RWPE1 (cell line): ENCODE measurements at regions not wholly inside any gene's neighbourhood (a gene's known extent, or its start where the extent isn't known, plus 50 kb on each side); places are given as distances from the start of the nearest gene placed in this dataset.

Experiments used
- CTCF ChIA-PET: fragments of 350-600 bp; sonication (Branson Sonifier 250); formaldehyde crosslinking; extraction: SDS; loops from one replicate; lab custom pipeline; 2021; lab: Yijun Ruan, JAX
- POLR2A ChIA-PET: fragments of 400-600 bp; formaldehyde crosslinking; extraction: SDS; loops from one replicate; lab custom pipeline; 2020; ENCODE audit warnings: antibody characterized with exemption; ENCODE audit not compliant: low non-redundant PET; lab: Yijun Ruan, JAX
- DNase-seq: peaks from one replicate; pipeline ENCODE4 v3.0.0; 2012; ENCODE audit warnings: low spot score
- H3K27ac ChIP-seq: fragments of 450-650 bp; 2 replicates; pipeline ENCODE4 v1.5.1; 2017
- TF ChIP-seq, protein P1 (sequence below): fragments of 450-650 bp; conservative IDR thresholded peaks from 2 replicates; pipeline ENCODE4 v1.5.1; 2017; ENCODE audit warnings: low read depth, mild to moderate bottlenecking

DNA sequence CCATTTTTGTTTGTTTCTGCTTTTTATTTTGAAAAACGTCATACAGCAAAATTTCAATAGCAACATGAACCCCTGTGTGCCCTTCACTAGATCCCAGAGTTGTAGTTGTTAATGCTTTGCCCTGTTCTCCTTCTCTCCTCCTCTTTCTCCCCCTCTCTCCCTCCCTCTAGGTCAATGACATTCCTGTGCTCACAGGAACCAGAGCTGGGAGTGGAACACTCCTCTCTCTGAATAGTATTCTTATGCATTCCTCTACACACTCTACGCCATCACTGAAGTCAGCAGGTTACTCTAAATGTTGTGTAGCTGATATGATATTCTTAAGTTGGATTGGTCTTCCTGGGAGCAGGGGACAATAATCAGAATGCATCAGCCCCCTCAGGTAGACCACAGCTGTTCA is 243.4 kb downstream of the SYK start:
- no peak overlapping the region for H3K27ac ChIP-seq
- CTCF ChIA-PET, result interaction anchor here (0.7 to 0.9 kb wide), 2 partner anchors 15 to 378 kb away, joined by 3 read pairs; partner anchors contain the start of gene NFIL3
- no peak for DNase-seq
- POLR2A ChIA-PET, result no interaction called here
- TF ChIP-seq, protein P1, sequence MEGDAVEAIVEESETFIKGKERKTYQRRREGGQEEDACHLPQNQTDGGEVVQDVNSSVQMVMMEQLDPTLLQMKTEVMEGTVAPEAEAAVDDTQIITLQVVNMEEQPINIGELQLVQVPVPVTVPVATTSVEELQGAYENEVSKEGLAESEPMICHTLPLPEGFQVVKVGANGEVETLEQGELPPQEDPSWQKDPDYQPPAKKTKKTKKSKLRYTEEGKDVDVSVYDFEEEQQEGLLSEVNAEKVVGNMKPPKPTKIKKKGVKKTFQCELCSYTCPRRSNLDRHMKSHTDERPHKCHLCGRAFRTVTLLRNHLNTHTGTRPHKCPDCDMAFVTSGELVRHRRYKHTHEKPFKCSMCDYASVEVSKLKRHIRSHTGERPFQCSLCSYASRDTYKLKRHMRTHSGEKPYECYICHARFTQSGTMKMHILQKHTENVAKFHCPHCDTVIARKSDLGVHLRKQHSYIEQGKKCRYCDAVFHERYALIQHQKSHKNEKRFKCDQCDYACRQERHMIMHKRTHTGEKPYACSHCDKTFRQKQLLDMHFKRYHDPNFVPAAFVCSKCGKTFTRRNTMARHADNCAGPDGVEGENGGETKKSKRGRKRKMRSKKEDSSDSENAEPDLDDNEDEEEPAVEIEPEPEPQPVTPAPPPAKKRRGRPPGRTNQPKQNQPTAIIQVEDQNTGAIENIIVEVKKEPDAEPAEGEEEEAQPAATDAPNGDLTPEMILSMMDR, result no peak

DNA sequence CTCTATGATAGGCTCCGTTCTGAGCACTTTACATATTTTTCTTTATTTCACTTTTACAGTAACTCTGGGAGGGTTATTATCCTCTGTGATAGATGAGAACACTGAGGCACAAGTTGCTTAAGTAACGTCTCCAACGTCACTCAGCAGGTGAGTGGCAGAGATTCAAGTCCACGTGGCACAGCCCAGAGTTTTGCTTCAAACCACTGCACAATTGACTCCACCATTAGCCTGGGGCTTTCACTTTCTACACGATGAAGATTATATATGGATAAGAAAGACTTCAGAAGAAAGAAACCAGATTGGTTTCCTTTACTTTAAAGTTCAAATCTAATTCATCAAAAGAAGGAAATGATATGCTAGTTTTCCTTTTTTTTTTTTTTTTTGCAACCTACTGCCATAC is 245.9 kb downstream of the SYK start:
- CTCF ChIA-PET, result no interaction called here
- no peak overlapping the region for H3K27ac ChIP-seq
- no peak for DNase-seq
- TF ChIP-seq, protein P1, result no peak
- POLR2A ChIA-PET, result no interaction called here

DNA sequence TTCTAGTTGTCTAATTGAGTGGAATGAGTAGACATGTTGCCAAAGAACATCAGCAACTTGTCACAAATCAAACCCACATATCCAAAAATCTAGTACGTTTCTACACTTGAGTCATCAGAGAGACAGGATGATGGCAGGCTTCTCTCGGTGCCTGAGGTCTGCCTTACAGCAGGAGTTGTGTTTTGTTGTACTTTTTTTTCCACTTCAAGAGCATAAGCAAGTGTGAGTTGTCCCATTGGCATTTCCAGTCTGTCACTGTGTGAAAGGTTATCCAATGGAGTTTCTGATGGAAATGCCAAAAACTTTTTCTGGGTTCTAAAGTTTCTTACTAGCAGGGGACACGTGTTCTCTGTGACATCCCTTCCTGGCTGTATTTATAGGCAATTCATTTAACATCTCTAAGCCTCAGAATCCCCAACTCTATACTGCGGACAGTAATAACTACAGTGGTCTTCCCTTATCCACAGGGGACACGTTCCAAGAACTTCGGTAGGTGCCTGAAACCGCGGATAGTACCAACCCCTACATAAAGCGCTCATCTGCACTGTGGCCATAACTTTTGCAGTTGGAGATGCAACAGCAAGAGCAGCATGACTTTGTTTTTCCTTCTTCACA is 246.5 kb downstream of the SYK start:
- TF ChIP-seq, protein P1, result no peak

DNA sequence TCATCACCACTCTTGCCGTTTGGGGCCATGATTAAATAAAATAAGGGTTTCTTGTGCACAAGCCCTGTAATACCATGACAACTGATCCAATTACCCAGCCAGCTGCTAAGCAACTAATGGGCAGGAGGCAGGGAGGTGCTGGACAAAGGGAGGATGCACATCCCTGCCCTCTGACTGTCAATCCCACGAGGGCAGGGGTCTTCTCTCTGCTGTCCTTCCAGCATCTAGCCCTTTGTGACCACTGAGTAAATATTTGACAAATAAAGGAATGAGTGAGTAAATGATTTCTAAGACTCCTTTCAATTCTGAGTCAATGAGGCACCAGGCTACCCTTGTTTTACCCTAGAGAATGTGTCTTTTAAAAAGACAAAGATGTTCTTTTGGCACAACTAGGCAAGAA is 247.1 kb downstream of the SYK start:
- ChIA-PET CTCF (no interaction called here), POLR2A (no interaction called here)
- H3K27ac ChIP-seq, result no peak overlapping the region
- DNase-seq, result no peak
- TF ChIP-seq, protein P1, result no peak

More for the DNA sequence above, 246.5 kb downstream of the SYK start:
- ChIA-PET CTCF (no interaction called here), POLR2A (no interaction called here)
- peak; percentile 49 for DNase-seq
- H3K27ac ChIP-seq, result no peak overlapping the region

DNA sequence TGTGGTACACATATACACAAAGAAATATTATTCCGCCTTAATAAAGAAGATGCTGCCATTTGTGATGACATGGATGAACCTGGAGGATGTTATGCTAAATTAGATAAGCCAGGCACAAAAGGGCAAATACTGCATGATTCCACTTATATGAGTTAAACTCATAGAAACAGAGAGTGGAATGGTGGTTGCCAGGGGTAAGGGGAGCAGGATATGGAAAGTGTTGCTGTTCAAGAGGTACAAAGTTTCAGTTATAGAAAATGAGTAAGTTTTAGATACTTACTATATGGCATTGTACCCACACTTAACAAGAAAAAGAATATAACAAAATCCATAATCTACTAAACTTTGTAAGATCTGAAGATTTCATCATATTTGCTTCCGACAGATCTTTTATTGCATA is 252.2 kb downstream of the SYK start:
- TF ChIP-seq, protein P1, result no peak
- POLR2A ChIA-PET, result no interaction called here
- DNase-seq, result no peak

DNA sequence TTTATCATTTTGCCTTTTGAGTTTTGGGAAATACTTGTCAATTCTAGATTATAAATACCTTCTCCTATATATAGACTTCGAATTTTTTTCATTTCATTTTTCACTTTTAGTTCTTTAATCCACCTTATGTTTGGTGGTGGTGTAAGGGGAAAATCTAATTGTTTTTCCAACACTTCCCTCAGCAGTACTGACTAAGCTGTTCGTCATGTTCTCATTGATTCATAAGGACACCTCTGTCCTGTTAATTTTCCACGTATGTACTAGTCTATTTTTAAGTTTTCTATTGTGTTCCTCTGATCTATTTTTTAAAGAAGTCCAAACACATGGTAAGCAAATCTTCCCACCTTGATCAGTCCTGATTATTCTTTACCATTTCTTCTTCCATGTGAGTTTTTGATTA is 254.2 kb downstream of the SYK start:
- TF ChIP-seq, protein P1, result no peak
- H3K27ac ChIP-seq, result no peak overlapping the region
- ChIA-PET POLR2A (interaction anchor here (0.6 kb wide), 1 partner anchor 21 kb away, joined by 3 read pairs; no protein-coding TSS in a partner anchor), CTCF (interaction anchor here (0.5 kb wide), 1 partner anchor 876 kb away, joined by 3 read pairs; no protein-coding TSS in a partner anchor)
- DNase-seq, result no peak

More for the DNA sequence above, 252.2 kb downstream of the SYK start:
- CTCF ChIA-PET, result no interaction called here
- no peak overlapping the region for H3K27ac ChIP-seq
